ENCODE measurements at regions not wholly inside any gene's neighbourhood (a gene's known extent, or its start where the extent isn't known, plus 50 kb on each side); places are given as distances from the start of the nearest gene placed in this dataset.

GRCh38 chr13:47415048-47415447, 518.2 kb upstream of the HTR2A start:
- H3K27me3 ChIP-seq (ENCODE audit: control insufficient read depth in 3 of 3, insufficient read depth in 3 of 3, low read depth in 1 of 3, low read length in 3 of 3), result peaks cover 0 to 1% (median 0%) of the 10 kb centered on the region in 3 experiments
- H2BK120ac ChIP-seq (ENCODE audit: low read depth, low read length), result no peak overlapping the region
- no peak overlapping the region for H2BK12ac ChIP-seq (ENCODE audit: low read length)
- H3K4ac ChIP-seq (ENCODE audit: low read length), result no peak overlapping the region
- H2AFZ ChIP-seq (ENCODE audit: low read length), result no peak overlapping the region
- H2BK5ac ChIP-seq (ENCODE audit: low read length), result no peak overlapping the region
- H4K91ac ChIP-seq (ENCODE audit: low read depth, low read length, poor library complexity), result no peak overlapping the region
- DNase-seq (ENCODE audit: low spot score), result no peak
- H3K9me3 ChIP-seq (replicated peaks in 1 of 2; ENCODE audit: control insufficient read depth in 2 of 2, insufficient read depth in 1 of 2, low read depth in 1 of 2, low read length in 2 of 2), result no peaks in the 10 kb centered on the region
- no CpG with 5 or more reads among the region's 4 CpGs for WGBS, 2 donors (ENCODE audit: extremely low coverage in 2 of 2, insufficient read length in 2 of 2, insufficient replicate concordance in 1 of 2)
- no peak overlapping the region for H3K18ac ChIP-seq (ENCODE audit: low read length)
- no peak overlapping the region for H3K4me2 ChIP-seq (ENCODE audit: insufficient read depth, low read length, poor library complexity, severe bottlenecking)
- no peak overlapping the region for H2BK15ac ChIP-seq (ENCODE audit: low read length)
- H2AK5ac ChIP-seq (ENCODE audit: low read depth, low read length), result no peak overlapping the region
- H3K4me1 ChIP-seq (ENCODE audit: control insufficient read depth in 2 of 2, insufficient read depth in 1 of 2, low read depth in 1 of 2, low read length in 2 of 2), result no peaks in the 10 kb centered on the region
- no peak overlapping the region for H4K8ac ChIP-seq (ENCODE audit: low read depth, low read length)
- H3K27ac ChIP-seq (replicated peaks; ENCODE audit: low read length), result no peak overlapping the region
- H3K23ac ChIP-seq (ENCODE audit: low read depth, low read length, poor library complexity), result no peak overlapping the region
- no peaks in the 10 kb centered on the region for H3K79me1 ChIP-seq (ENCODE audit: low read depth, low read length)
- no peak overlapping the region for H3K4me3 ChIP-seq (ENCODE audit: low read length in 2 of 2)
- H3K9ac ChIP-seq (ENCODE audit: low read depth, low read length, poor library complexity), result no peak overlapping the region
- H3K36me3 ChIP-seq (replicated peaks in 1 of 2; ENCODE audit: control insufficient read depth in 2 of 2, insufficient read depth in 2 of 2, low read length in 2 of 2), result no peaks in the 10 kb centered on the region
- no peak overlapping the region for H3K14ac ChIP-seq (ENCODE audit: low read length)

DNA sequence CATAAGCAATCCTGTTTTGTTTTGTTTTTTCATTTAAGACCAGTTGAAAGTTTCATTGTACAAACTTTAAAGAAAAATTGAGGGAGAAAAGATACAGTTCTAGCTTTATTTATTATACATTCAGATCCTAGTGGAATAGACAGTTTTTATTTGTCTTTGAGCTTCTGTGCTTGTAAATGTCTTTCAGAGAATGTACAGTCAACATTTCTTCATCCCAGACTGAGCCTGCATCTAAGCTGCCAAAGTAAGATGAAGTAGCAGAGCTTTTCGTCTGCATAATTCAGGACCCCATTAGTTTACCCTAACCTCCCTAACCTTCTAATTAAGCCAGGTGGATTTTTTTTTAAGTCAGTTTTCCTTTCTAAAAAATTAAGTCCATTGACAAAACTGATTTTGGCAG, 516.7 kb upstream of the HTR2A start:
- peaks cover 0 to 1% (median 0%) of the 10 kb centered on the region in 3 experiments for H3K27me3 ChIP-seq (ENCODE audit: control insufficient read depth in 3 of 3, insufficient read depth in 3 of 3, low read depth in 1 of 3, low read length in 3 of 3)
- no peak overlapping the region for H3K4ac ChIP-seq (ENCODE audit: low read length)
- no peak overlapping the region for H4K91ac ChIP-seq (ENCODE audit: low read depth, low read length, poor library complexity)
- H3K36me3 ChIP-seq (replicated peaks in 1 of 2; ENCODE audit: control insufficient read depth in 2 of 2, insufficient read depth in 2 of 2, low read length in 2 of 2), result no peaks in the 10 kb centered on the region
- H2BK5ac ChIP-seq (ENCODE audit: low read length), result no peak overlapping the region
- H3K9ac ChIP-seq (ENCODE audit: low read depth, low read length, poor library complexity), result no peak overlapping the region
- H3K14ac ChIP-seq (ENCODE audit: low read length), result no peak overlapping the region
- no peak overlapping the region for H2AFZ ChIP-seq (ENCODE audit: low read length)
- H2AK5ac ChIP-seq (ENCODE audit: low read depth, low read length), result no peak overlapping the region
- H3K23ac ChIP-seq (ENCODE audit: low read depth, low read length, poor library complexity), result no peak overlapping the region
- no peak overlapping the region for H3K4me2 ChIP-seq (ENCODE audit: insufficient read depth, low read length, poor library complexity, severe bottlenecking)
- no peaks in the 10 kb centered on the region for H3K9me3 ChIP-seq (replicated peaks in 1 of 2; ENCODE audit: control insufficient read depth in 2 of 2, insufficient read depth in 1 of 2, low read depth in 1 of 2, low read length in 2 of 2)
- no peak for DNase-seq (ENCODE audit: low spot score)
- H3K4me3 ChIP-seq (ENCODE audit: low read length in 2 of 2), result no peak overlapping the region
- H3K18ac ChIP-seq (ENCODE audit: low read length), result no peak overlapping the region
- no peak overlapping the region for H3K27ac ChIP-seq (replicated peaks; ENCODE audit: low read length)
- no peak overlapping the region for H2BK15ac ChIP-seq (ENCODE audit: low read length)
- no peaks in the 10 kb centered on the region for H3K79me1 ChIP-seq (ENCODE audit: low read depth, low read length)
- H4K8ac ChIP-seq (ENCODE audit: low read depth, low read length), result no peak overlapping the region
- H3K4me1 ChIP-seq (ENCODE audit: control insufficient read depth in 2 of 2, insufficient read depth in 1 of 2, low read depth in 1 of 2, low read length in 2 of 2), result no peaks in the 10 kb centered on the region
- H2BK12ac ChIP-seq (ENCODE audit: low read length), result no peak overlapping the region
- H2BK120ac ChIP-seq (ENCODE audit: low read depth, low read length), result no peak overlapping the region
- no CpG with 5 or more reads among the region's 1 CpG for WGBS, 2 donors (ENCODE audit: extremely low coverage in 2 of 2, insufficient read length in 2 of 2, insufficient replicate concordance in 1 of 2)

- no CpG with 5 or more reads among the region's 3 CpGs for WGBS, 2 donors (ENCODE audit: extremely low coverage in 2 of 2, insufficient read length in 2 of 2, insufficient replicate concordance in 1 of 2)
- H3K4me2 ChIP-seq (ENCODE audit: insufficient read depth, low read length, poor library complexity, severe bottlenecking), result no peak overlapping the region
- H3K4ac ChIP-seq (ENCODE audit: low read length), result no peak overlapping the region
- no peak overlapping the region for H2BK5ac ChIP-seq (ENCODE audit: low read length)
- no peaks in the 10 kb centered on the region for H3K4me1 ChIP-seq (ENCODE audit: control insufficient read depth in 2 of 2, insufficient read depth in 1 of 2, low read depth in 1 of 2, low read length in 2 of 2)
- H2BK120ac ChIP-seq (ENCODE audit: low read depth, low read length), result no peak overlapping the region
- no peaks in the 10 kb centered on the region for H3K9me3 ChIP-seq (replicated peaks in 1 of 2; ENCODE audit: control insufficient read depth in 2 of 2, insufficient read depth in 1 of 2, low read depth in 1 of 2, low read length in 2 of 2)
- no peak overlapping the region for H3K18ac ChIP-seq (ENCODE audit: low read length)
- no peak overlapping the region for H2BK12ac ChIP-seq (ENCODE audit: low read length)
- H3K27me3 ChIP-seq (ENCODE audit: control insufficient read depth in 3 of 3, insufficient read depth in 3 of 3, low read depth in 1 of 3, low read length in 3 of 3), result peaks cover 0 to 1% (median 0%) of the 10 kb centered on the region in 3 experiments
- H2AK5ac ChIP-seq (ENCODE audit: low read depth, low read length), result no peak overlapping the region
- H3K9ac ChIP-seq (ENCODE audit: low read depth, low read length, poor library complexity), result no peak overlapping the region
- no peak overlapping the region for H2AFZ ChIP-seq (ENCODE audit: low read length)
- no peaks in the 10 kb centered on the region for H3K79me1 ChIP-seq (ENCODE audit: low read depth, low read length)
- no peak overlapping the region for H3K23ac ChIP-seq (ENCODE audit: low read depth, low read length, poor library complexity)
- H4K91ac ChIP-seq (ENCODE audit: low read depth, low read length, poor library complexity), result no peak overlapping the region
- no peaks in the 10 kb centered on the region for H3K36me3 ChIP-seq (replicated peaks in 1 of 2; ENCODE audit: control insufficient read depth in 2 of 2, insufficient read depth in 2 of 2, low read length in 2 of 2)
- no peak overlapping the region for H3K27ac ChIP-seq (replicated peaks; ENCODE audit: low read length)
- H3K4me3 ChIP-seq (ENCODE audit: low read length in 2 of 2), result no peak overlapping the region
- H3K14ac ChIP-seq (ENCODE audit: low read length), result no peak overlapping the region
- H2BK15ac ChIP-seq (ENCODE audit: low read length), result no peak overlapping the region
- H4K8ac ChIP-seq (ENCODE audit: low read depth, low read length), result no peak overlapping the region
- DNase-seq (ENCODE audit: low spot score), result no peak
Observed at GRCh38 chr13:47413112-47413511, 516.3 kb upstream of the HTR2A start.

DNA sequence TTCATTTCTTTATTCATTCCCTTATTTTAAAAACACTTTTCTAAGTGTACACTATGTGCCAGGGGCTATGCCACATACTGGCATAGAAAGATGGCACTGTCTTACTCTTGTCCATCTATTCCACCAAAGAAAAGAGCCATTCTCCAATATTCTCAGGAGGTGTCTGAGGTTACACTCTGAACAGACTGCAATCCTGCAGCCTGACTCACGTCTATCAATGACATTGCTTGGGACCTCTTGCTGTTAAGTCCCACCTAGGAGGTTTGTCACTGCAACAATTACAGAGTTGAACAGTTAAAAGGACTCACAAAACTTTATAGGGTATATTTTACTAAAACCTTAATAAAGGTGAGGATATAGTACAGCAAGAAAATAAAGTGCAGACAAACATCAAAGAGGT, 512.9 kb upstream of the HTR2A start:
- H3K9ac ChIP-seq (ENCODE audit: low read depth, low read length, poor library complexity), result no peak overlapping the region

More for the DNA sequence above, 512.9 kb upstream of the HTR2A start:
- Histone ChIP-seq H3K23ac (ENCODE audit: low read depth, low read length, poor library complexity) (no peak overlapping the region), H2BK12ac (ENCODE audit: low read length) (no peak overlapping the region), H4K91ac (ENCODE audit: low read depth, low read length, poor library complexity) (no peak overlapping the region), H3K36me3 (replicated peaks in 1 of 2; ENCODE audit: control insufficient read depth in 2 of 2, insufficient read depth in 2 of 2, low read length in 2 of 2) (no peaks in the 10 kb centered on the region), H3K18ac (ENCODE audit: low read length) (no peak overlapping the region), H2BK120ac (ENCODE audit: low read depth, low read length) (no peak overlapping the region), H3K27me3 (ENCODE audit: control insufficient read depth in 3 of 3, insufficient read depth in 3 of 3, low read depth in 1 of 3, low read length in 3 of 3) (peaks cover 0 to 1% (median 0%) of the 10 kb centered on the region in 3 experiments), H4K8ac (ENCODE audit: low read depth, low read length) (no peak overlapping the region), H3K4me1 (ENCODE audit: control insufficient read depth in 2 of 2, insufficient read depth in 1 of 2, low read depth in 1 of 2, low read length in 2 of 2) (no peaks in the 10 kb centered on the region), H3K4me3 (ENCODE audit: low read length in 2 of 2) (no peak overlapping the region), H3K4me2 (ENCODE audit: insufficient read depth, low read length, poor library complexity, severe bottlenecking) (no peak overlapping the region), H3K4ac (ENCODE audit: low read length) (no peak overlapping the region), H2BK5ac (ENCODE audit: low read length) (no peak overlapping the region), H3K9me3 (replicated peaks in 1 of 2; ENCODE audit: control insufficient read depth in 2 of 2, insufficient read depth in 1 of 2, low read depth in 1 of 2, low read length in 2 of 2) (no peaks in the 10 kb centered on the region), H2AFZ (ENCODE audit: low read length) (no peak overlapping the region), H2AK5ac (ENCODE audit: low read depth, low read length) (no peak overlapping the region), H3K27ac (replicated peaks; ENCODE audit: low read length) (no peak overlapping the region), H2BK15ac (ENCODE audit: low read length) (no peak overlapping the region), H3K79me1 (ENCODE audit: low read depth, low read length) (no peaks in the 10 kb centered on the region), H3K14ac (ENCODE audit: low read length) (no peak overlapping the region)
- no peak for DNase-seq (ENCODE audit: low spot score)
- WGBS, 2 donors (ENCODE audit: extremely low coverage in 2 of 2, insufficient read length in 2 of 2, insufficient replicate concordance in 1 of 2), result no CpG with 5 or more reads among the region's 1 CpG
